ENCODE measurements at regions not wholly inside any gene's neighbourhood (a gene's known extent, or its start where the extent isn't known, plus 50 kb on each side); places are given as distances from the start of the nearest gene placed in this dataset.

DNA sequence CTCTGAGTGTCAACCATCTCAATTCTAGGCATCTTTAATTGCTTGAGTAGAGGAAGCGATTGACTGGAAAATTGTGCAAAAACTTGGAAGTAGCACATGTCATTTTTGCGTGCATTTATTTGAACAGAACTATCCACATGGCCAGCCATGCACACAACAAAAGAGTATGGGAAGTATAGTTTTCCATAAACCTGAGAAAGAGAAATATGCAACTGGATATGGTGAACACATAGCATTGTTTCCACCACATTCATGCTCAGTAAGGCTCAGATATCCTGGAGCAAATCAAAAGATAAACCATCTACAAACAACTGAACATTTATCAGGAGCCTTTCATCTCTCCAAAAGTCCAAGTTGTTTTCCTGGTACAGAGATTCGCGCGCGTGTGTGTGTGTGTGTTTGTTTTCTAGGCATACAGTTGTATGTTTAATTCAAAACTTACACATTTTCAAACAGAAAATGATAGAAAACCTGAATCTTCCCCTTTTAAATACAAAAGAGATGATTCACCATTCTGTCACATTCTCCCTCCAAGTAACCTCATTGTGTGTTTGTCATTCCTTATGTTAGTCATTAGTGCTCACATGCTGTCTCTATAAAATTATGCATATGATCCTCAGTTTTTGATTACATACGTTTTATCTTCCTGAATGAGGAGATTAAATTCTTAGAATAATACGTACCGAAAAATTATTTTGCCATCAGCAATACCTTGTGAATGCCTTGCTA, 780.4 kb upstream of the NRXN1 start:
- TF ChIP-seq, protein P1, sequence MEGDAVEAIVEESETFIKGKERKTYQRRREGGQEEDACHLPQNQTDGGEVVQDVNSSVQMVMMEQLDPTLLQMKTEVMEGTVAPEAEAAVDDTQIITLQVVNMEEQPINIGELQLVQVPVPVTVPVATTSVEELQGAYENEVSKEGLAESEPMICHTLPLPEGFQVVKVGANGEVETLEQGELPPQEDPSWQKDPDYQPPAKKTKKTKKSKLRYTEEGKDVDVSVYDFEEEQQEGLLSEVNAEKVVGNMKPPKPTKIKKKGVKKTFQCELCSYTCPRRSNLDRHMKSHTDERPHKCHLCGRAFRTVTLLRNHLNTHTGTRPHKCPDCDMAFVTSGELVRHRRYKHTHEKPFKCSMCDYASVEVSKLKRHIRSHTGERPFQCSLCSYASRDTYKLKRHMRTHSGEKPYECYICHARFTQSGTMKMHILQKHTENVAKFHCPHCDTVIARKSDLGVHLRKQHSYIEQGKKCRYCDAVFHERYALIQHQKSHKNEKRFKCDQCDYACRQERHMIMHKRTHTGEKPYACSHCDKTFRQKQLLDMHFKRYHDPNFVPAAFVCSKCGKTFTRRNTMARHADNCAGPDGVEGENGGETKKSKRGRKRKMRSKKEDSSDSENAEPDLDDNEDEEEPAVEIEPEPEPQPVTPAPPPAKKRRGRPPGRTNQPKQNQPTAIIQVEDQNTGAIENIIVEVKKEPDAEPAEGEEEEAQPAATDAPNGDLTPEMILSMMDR (IDR thresholded peaks at IDR 0.05; ENCODE audit: poor library complexity): no peak
- TF ChIP-seq EZH2 (IDR thresholded peaks at IDR 0.05; ENCODE audit: borderline replicate concordance): no peak
- TF ChIP-seq EZH2phosphoT487 (IDR thresholded peaks at IDR 0.05; ENCODE audit: low read depth, severe bottlenecking, unreplicated experiment): no peak
